ENCODE measurements at regions not wholly inside any gene's neighbourhood (a gene's known extent, or its start where the extent isn't known, plus 50 kb on each side); places are given as distances from the start of the nearest gene placed in this dataset.

DNA sequence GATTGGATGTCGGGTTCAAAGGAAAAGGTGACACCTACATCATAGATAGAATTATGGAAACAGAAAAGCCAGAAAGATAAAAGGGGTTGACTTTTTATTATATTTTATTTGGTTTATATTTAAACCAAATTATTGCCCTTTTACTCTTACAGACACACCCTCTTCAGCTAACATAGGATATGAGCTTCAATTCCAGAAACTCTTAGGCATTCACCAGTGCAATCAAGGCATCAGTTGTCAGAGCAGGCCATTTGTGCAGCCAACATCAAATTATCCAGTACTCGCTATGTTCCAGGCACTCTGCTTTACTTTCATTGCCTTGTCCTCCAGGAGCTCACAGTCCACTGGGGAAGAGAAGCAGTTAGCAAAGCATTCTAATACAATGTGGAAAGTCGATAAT is 347.5 kb downstream of the TFEC start:
- Histone ChIP-seq H3K4me3 (replicated peaks in 1 of 3) (no peak overlapping the region), H3K27ac (no peak overlapping the region), H3K27me3 (no peaks in the 10 kb centered on the region), H3K4me1 (no peaks in the 10 kb centered on the region), H3K9me3 (no peaks in the 10 kb centered on the region), H3K36me3 (no peaks in the 10 kb centered on the region)
- TF ChIP-seq CTCF (IDR thresholded peaks at IDR 0.05), result no peak
- TF ChIP-seq POLR2A (IDR thresholded peaks at IDR 0.05), result no peak
- no peak for DNase-seq
- intact Hi-C loops (cut with DNase I), result no loop called here
- 95 to 97% methylated on average over 3 of the region's 3 CpGs for WGBS, 2 donors

DNA sequence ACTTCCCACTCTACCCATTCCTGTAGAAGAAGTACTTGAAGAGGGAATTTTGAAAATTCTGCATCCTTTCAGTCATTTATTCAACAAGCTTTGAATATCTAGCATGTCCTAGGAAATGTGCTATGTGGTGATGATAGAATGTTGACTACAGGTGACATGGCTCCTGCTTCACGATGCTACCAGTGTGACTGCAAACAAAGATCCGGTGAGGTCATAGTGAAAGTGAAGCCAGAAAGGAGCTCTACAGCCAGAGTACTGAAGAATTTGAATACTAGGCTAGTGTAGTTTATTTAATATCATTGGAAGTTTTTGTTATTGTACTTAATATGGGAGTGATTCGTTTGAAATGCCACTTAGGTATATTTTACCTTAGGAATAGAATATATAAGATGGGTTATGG is 348.1 kb downstream of the TFEC start:
- 77 to 86% methylated on average over 3 of the region's 3 CpGs for WGBS, 2 donors
- no peaks in the 10 kb centered on the region for H3K9me3 ChIP-seq
- intact Hi-C loops (cut with DNase I), result no loop called here
- no peak for DNase-seq
- H3K36me3 ChIP-seq, result no peaks in the 10 kb centered on the region
- TF ChIP-seq CTCF (IDR thresholded peaks at IDR 0.05) (no peak), POLR2A (IDR thresholded peaks at IDR 0.05) (no peak)
- H3K4me3 ChIP-seq (replicated peaks in 1 of 3), result no peak overlapping the region
- no peaks in the 10 kb centered on the region for H3K4me1 ChIP-seq
- H3K27ac ChIP-seq, result no peak overlapping the region
- H3K27me3 ChIP-seq, result no peaks in the 10 kb centered on the region

DNA sequence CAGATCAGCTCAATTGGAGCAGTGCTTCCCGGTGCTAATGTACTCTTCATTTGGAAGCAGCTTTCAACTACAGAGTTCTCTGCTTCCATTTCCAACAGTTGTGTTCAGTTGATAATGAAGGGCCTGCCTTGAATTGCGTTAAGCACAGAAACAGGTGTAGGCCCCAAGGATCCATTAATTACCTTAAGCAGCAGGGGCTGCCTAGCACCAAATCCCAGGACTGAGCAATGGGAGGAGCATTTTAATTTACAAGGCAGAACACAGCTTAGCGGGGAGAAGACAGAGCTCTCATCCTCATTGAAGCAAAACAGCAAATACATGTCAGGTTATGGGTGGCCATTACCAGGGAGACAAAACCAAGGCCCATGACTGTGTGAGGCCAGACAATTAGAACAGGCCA is 349.6 kb downstream of the TFEC start:
- WGBS, 2 donors, result 82 to 89% methylated on average over 3 of the region's 3 CpGs
- TF ChIP-seq CTCF (IDR thresholded peaks at IDR 0.05) (no peak), POLR2A (IDR thresholded peaks at IDR 0.05) (no peak)
- Histone ChIP-seq H3K4me3 (replicated peaks in 1 of 3) (no peak overlapping the region), H3K27me3 (no peaks in the 10 kb centered on the region), H3K27ac (no peak overlapping the region), H3K9me3 (no peaks in the 10 kb centered on the region), H3K4me1 (no peaks in the 10 kb centered on the region), H3K36me3 (no peaks in the 10 kb centered on the region)
- intact Hi-C loops (cut with DNase I), result no loop called here
- DNase-seq, result no peak

DNA sequence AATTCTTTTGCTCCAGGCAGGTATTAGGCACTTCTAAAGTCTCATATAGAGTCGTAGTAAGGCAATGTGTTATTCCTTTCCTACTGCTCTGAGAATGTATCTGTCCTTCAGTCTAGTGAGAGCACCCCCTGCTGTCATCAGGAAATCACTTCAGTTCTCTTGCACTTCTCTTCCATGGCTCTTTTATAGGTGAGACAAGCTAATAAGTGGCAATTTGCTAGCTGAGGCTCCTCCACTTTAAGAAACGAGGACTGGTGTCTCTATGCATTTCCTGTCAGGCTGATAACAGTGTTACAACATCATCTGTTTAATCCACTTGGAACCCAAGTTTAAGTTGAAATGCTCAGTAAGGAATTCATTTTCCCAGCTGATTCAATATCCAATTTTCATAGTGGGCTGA is 350.6 kb downstream of the TFEC start:
- TF ChIP-seq POLR2A (IDR thresholded peaks at IDR 0.05), result no peak
- TF ChIP-seq CTCF (IDR thresholded peaks at IDR 0.05), result peak in 3 of 6 experiments; percentile 38 to 47 (median 43)

GRCh38 chr7:115679423-115679822 is 351.1 kb downstream of the TFEC start:
- TF ChIP-seq CTCF (IDR thresholded peaks at IDR 0.05) (no peak), POLR2A (IDR thresholded peaks at IDR 0.05) (no peak)
- Histone ChIP-seq H3K4me3 (replicated peaks in 1 of 3) (no peak overlapping the region), H3K27me3 (no peaks in the 10 kb centered on the region), H3K27ac (no peak overlapping the region), H3K4me1 (no peaks in the 10 kb centered on the region), H3K36me3 (no peaks in the 10 kb centered on the region), H3K9me3 (no peaks in the 10 kb centered on the region)
- intact Hi-C loops (cut with DNase I), result no loop called here
- WGBS, 2 donors, result 96 to 97% methylated on average over 4 of the region's 4 CpGs
- no peak for DNase-seq

More for the DNA sequence above, 350.6 kb downstream of the TFEC start:
- Histone ChIP-seq H3K36me3 (no peaks in the 10 kb centered on the region), H3K4me3 (replicated peaks in 1 of 3) (no peak overlapping the region), H3K9me3 (no peaks in the 10 kb centered on the region), H3K27me3 (no peaks in the 10 kb centered on the region), H3K27ac (no peak overlapping the region), H3K4me1 (no peaks in the 10 kb centered on the region)
- intact Hi-C loops (cut with DNase I), result no loop called here
- 15 to 25% methylated on average over 2 of the region's 2 CpGs for WGBS, 2 donors
- DNase-seq, result peak in 1 of 2 donors; percentile 15
